Prostate gland (tissue), 2 donors: ENCODE measurements at regions not wholly inside any gene's neighbourhood (a gene's known extent, or its start where the extent isn't known, plus 50 kb on each side); places are given as distances from the start of the nearest gene placed in this dataset.

Experiments used
- DNase-seq: peaks from one replicate; pipeline ENCODE4 v3.0.0-alpha.2; 2019; ENCODE audit warnings: low spot score
- H3K27ac ChIP-seq, 2 donors: fragments of 200-600 bp; sonication (generic); 2 replicates each; pipeline ENCODE4 v1.5.1; 2017 to 2019
- H3K27me3 ChIP-seq: fragments of 200-600 bp; sonication (generic); replicated peaks from 2 replicates; pipeline ENCODE4 v1.5.1; 2019; ENCODE audit not compliant: insufficient read depth
- H3K36me3 ChIP-seq, 2 donors: fragments of 200-600 bp; sonication (generic); 1 replicate in 1 of 2; 2 replicates in 1 of 2; pipeline versions ENCODE4 v1.5.1 to v1.8.1; 2017 to 2019
- H3K4me1 ChIP-seq: fragments of 200-600 bp; sonication (generic); replicated peaks from 2 replicates; pipeline ENCODE4 v1.5.1; 2019
- H3K4me3 ChIP-seq, 2 donors: fragments of 200-600 bp; sonication (generic); 2 replicates each; pipeline ENCODE4 v1.5.1; 2017 to 2019
- H3K9me3 ChIP-seq: fragments of 200-600 bp; sonication (generic); 2 replicates; pipeline ENCODE4 v1.5.1; 2017
- POLR2A ChIP-seq: fragments of 450-650 bp; IDR thresholded peaks from one replicate; pipeline ENCODE4 v1.6.1; 2016; ENCODE audit warnings: antibody characterized with exemption, mild to moderate bottlenecking
- POLR2AphosphoS5 ChIP-seq: sonication (generic); formaldehyde crosslinking; IDR thresholded peaks from one replicate; pipeline ENCODE4 v1.6.1; 2017; ENCODE audit warnings: antibody characterized with exemption
- WGBS: methylation state at CpG from one replicate; pipeline ENCODE4 v1.1.5; 2018; 5-methylcytosine and 5-hydroxymethylcytosine counted together
- intact Hi-C: fragments of 100-400 bp; cut with DNase I; formaldehyde crosslinking; loops from one replicate; pipeline ENCODE4 v1.14.2; 2022
- TF ChIP-seq, protein P1 (sequence below), 4 experiments: fragments of 200-600 bp in 2 of 4; fragments of 450-650 bp in 2 of 4; sonication (generic) in 2 of 4; IDR thresholded peaks; 1 replicate in 3 of 4; 2 replicates in 1 of 4; pipeline ENCODE4 v1.5.1; 2016 to 2019; ENCODE audit warnings: antibody characterized with exemption in 4 of 4, mild to moderate bottlenecking in 2 of 4, moderate library complexity in 2 of 4

DNA sequence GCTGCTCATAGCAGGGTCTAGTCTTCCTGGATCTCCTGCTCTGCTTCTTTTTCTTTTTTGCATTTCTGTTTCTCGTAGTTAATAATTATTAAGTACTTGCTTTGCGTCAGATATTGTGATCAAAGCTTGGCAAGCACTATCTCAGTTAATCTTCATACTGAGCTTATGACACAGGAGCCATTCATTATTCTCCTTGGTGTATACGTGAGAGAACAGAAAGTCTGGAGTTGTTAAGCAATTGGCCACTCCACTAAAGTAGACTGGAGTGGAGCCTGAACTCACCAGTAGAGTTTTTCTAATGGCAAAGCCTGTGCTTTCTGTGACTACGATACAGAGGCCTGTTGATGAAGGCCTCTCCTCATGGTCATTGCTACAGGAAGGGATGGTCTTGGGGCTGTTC, 285.9 kb downstream of the RFC3 start:
- no peak overlapping the region for H3K27ac ChIP-seq
- TF ChIP-seq, protein P1, sequence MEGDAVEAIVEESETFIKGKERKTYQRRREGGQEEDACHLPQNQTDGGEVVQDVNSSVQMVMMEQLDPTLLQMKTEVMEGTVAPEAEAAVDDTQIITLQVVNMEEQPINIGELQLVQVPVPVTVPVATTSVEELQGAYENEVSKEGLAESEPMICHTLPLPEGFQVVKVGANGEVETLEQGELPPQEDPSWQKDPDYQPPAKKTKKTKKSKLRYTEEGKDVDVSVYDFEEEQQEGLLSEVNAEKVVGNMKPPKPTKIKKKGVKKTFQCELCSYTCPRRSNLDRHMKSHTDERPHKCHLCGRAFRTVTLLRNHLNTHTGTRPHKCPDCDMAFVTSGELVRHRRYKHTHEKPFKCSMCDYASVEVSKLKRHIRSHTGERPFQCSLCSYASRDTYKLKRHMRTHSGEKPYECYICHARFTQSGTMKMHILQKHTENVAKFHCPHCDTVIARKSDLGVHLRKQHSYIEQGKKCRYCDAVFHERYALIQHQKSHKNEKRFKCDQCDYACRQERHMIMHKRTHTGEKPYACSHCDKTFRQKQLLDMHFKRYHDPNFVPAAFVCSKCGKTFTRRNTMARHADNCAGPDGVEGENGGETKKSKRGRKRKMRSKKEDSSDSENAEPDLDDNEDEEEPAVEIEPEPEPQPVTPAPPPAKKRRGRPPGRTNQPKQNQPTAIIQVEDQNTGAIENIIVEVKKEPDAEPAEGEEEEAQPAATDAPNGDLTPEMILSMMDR (IDR thresholded peaks at IDR 0.05) = no peak
- TF ChIP-seq POLR2A = no peak
- TF ChIP-seq POLR2AphosphoS5 = no peak
- DNase-seq = no peak
- H3K36me3 ChIP-seq = no peaks in the 10 kb centered on the region
- no peak overlapping the region for H3K4me3 ChIP-seq
- WGBS = 92% methylated on average over 4 of the region's 4 CpGs
- H3K9me3 ChIP-seq = no peaks in the 10 kb centered on the region
- no peaks in the 10 kb centered on the region for H3K4me1 ChIP-seq
- H3K27me3 ChIP-seq = no peaks in the 10 kb centered on the region
- intact Hi-C loops = no loop called here

DNA sequence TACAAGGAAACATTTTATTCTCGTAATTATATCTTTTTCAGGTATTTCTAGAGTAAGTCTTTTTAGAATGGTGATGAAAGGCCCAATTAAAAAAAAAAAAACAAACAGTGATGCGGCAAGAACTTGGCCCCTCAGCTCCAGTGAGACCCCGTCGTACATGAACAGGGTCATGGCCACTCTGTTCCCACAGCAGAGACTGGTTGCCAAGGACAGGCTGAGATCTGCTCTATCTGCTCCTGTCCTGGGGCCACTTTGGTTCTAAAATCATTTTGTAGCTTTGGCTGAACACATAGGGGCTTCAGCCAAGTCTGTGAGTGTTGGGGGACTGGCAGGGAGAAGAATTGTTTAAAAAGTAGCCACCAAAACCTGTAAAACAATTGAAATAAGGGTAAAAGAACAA, 286.9 kb downstream of the RFC3 start:
- Histone ChIP-seq H3K27me3 (no peaks in the 10 kb centered on the region), H3K4me1 (no peaks in the 10 kb centered on the region), H3K27ac (no peak overlapping the region), H3K36me3 (no peaks in the 10 kb centered on the region), H3K4me3 (no peak overlapping the region), H3K9me3 (no peaks in the 10 kb centered on the region)
- DNase-seq = no peak
- intact Hi-C loops = no loop called here
- TF ChIP-seq POLR2A (no peak), POLR2AphosphoS5 (no peak)
- TF ChIP-seq, protein P1 (IDR thresholded peaks at IDR 0.05) = no peak
- 66% methylated on average over 4 of the region's 4 CpGs for WGBS

DNA sequence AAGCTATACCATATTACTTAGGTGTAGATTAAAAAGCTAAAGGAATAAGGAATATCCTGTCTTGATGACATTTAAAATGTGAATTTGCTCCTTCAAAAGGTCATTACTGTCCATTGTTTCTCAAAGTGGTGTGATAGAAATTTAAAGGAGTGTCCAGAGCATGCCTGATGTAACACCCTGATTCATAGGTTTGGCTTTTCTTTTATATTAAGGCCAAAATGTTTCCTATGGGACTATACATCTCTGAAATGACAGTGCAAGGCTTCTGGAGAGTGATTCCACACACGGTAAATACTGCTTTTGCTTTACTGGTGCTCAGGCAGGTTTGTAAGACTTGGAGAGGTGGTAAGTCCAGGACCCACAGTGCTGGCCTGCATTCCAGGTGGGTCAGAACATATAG, 289.9 kb downstream of the RFC3 start:
- intact Hi-C loops = no loop called here
- DNase-seq = no peak
- TF ChIP-seq POLR2A (no peak), POLR2AphosphoS5 (no peak)
- TF ChIP-seq, protein P1 (IDR thresholded peaks at IDR 0.05) = no peak
- H3K36me3 ChIP-seq = no peaks in the 10 kb centered on the region
- H3K4me3 ChIP-seq = no peak overlapping the region
- no peaks in the 10 kb centered on the region for H3K27me3 ChIP-seq
- H3K27ac ChIP-seq = no peak overlapping the region
- no peaks in the 10 kb centered on the region for H3K4me1 ChIP-seq
- H3K9me3 ChIP-seq = no peaks in the 10 kb centered on the region
- WGBS = 75% methylated on average over 1 of the region's 1 CpG

DNA sequence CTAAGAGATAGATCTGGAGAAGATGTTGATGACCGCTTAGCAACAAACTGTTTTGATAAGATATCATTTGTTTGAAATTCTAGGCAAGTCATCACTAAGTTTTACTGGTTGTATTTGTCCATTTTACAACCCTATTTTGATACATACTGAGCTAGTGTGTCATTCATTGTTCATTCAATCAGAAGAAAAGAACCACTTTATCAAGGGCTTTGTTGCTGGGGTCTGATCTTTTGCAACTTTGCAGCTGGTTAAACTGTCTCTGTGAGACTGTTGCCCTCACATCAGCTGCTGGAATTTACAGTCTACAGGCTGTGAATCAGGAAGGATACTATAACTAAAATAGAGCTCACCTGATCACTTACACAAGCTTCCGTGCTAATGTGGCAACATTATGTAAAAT, 290.5 kb downstream of the RFC3 start:
- 90% methylated on average over 2 of the region's 2 CpGs for WGBS
- Histone ChIP-seq H3K36me3 (no peaks in the 10 kb centered on the region), H3K9me3 (no peaks in the 10 kb centered on the region), H3K4me3 (no peak overlapping the region), H3K27me3 (no peaks in the 10 kb centered on the region), H3K27ac (no peak overlapping the region), H3K4me1 (no peaks in the 10 kb centered on the region)
- intact Hi-C loops = no loop called here
- no peak for DNase-seq
- TF ChIP-seq POLR2A (no peak), POLR2AphosphoS5 (no peak)
- TF ChIP-seq, protein P1 (IDR thresholded peaks at IDR 0.05) = no peak

DNA sequence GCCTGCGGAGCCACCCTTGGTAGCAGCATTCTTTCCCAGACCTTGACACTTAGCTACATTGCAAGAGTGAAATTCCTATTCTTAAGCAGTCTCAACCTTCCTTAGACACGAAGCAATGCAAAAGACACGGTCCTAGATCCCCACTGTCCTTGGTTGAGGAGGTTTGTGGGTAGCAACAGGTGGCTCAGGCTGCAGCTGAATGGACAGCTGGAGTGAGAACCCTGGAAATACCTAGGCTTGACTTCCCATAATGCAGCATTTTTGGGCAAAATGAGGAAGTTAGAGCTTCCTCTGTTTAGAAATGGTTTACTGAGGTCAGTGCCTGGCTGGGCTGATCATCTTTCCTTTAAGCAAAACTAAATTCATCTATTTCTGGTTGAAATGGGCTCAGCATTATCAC, 296.6 kb downstream of the RFC3 start:
- no peak for DNase-seq
- no peak overlapping the region for H3K27ac ChIP-seq
- no peaks in the 10 kb centered on the region for H3K9me3 ChIP-seq
- intact Hi-C loops = no loop called here
- H3K27me3 ChIP-seq = no peaks in the 10 kb centered on the region
- TF ChIP-seq POLR2A (no peak), POLR2AphosphoS5 (no peak)
- TF ChIP-seq, protein P1 (IDR thresholded peaks at IDR 0.05) = no peak
- H3K4me3 ChIP-seq = no peak overlapping the region
- H3K36me3 ChIP-seq = no peaks in the 10 kb centered on the region
- no peaks in the 10 kb centered on the region for H3K4me1 ChIP-seq
- WGBS = 83% methylated on average over 3 of the region's 3 CpGs
